Bronchial epithelial cell (primary cell): ENCODE measurements at regions not wholly inside any gene's neighbourhood (a gene's known extent, or its start where the extent isn't known, plus 50 kb on each side); places are given as distances from the start of the nearest gene placed in this dataset.
"Not testable (repeated sequence)": the region's sequence is repeated elsewhere in the genome, so short reads cannot be mapped to it uniquely, and the experiment has no call there.

Experiments used
- DNase-seq: peaks from one replicate; pipeline ENCODE4 v3.0.0-alpha.2; 2010; ENCODE audit warnings: low read depth
- FAIRE-seq: peaks from 2 replicates; lab custom pipeline; 2011; peaks lifted over from hg19 to GRCh38; lab: Jason Lieb, UNC
- H3K27me3 ChIP-seq: 2 replicates; pipeline ENCODE4 v1.5.1; 2011; ENCODE audit warnings: low read length; ENCODE audit not compliant: control insufficient read depth, insufficient read depth
- H3K36me3 ChIP-seq: 2 replicates; pipeline ENCODE4 v1.5.1; 2011; ENCODE audit warnings: low read length; ENCODE audit not compliant: control insufficient read depth, insufficient read depth
- H3K4me3 ChIP-seq: 2 replicates; pipeline ENCODE4 v1.5.1; 2011; ENCODE audit warnings: mild to moderate bottlenecking, low read depth, low read length, control low read depth
- CTCF ChIP-seq: IDR thresholded peaks from 2 replicates; pipeline ENCODE4 v1.5.1; 2011; ENCODE audit warnings: mild to moderate bottlenecking, moderate library complexity, low read length, control low read depth, inconsistent platforms; ENCODE audit not compliant: insufficient read depth, severe bottlenecking

GRCh38 chr5:174556756-174557155, 167.6 kb upstream of the MSX2 start:
- DNase-seq: no peak
- H3K27me3 ChIP-seq: no peaks in the 10 kb centered on the region
- no peak overlapping the region for H3K4me3 ChIP-seq
- no peak for FAIRE-seq
- H3K36me3 ChIP-seq: no peaks in the 10 kb centered on the region
- TF ChIP-seq CTCF: no peak

- no peak for DNase-seq
- FAIRE-seq: no peak
- H3K27me3 ChIP-seq: no peaks in the 10 kb centered on the region
- H3K4me3 ChIP-seq: no peak overlapping the region
- TF ChIP-seq CTCF: no peak
- H3K36me3 ChIP-seq: no peaks in the 10 kb centered on the region
Measured at GRCh38 chr5:174558190-174558589, 166.2 kb upstream of the MSX2 start.

- no peaks in the 10 kb centered on the region for H3K36me3 ChIP-seq
- no peak for FAIRE-seq
- H3K4me3 ChIP-seq: no peak overlapping the region
- no peaks in the 10 kb centered on the region for H3K27me3 ChIP-seq
- DNase-seq: peak; percentile 88
- TF ChIP-seq CTCF: no peak
Measured at GRCh38 chr5:174559141-174559540, 165.2 kb upstream of the MSX2 start.

GRCh38 chr5:174559566-174560090, 164.8 kb upstream of the MSX2 start:
- no peak for TF ChIP-seq CTCF
- FAIRE-seq (no peak), DNase-seq (no peak)
- Histone ChIP-seq H3K4me3 (no peak overlapping the region), H3K27me3 (no peaks in the 10 kb centered on the region), H3K36me3 (no peaks in the 10 kb centered on the region)

- FAIRE-seq: no peak
- Histone ChIP-seq H3K36me3 (no peaks in the 10 kb centered on the region), H3K4me3 (no peak overlapping the region), H3K27me3 (no peaks in the 10 kb centered on the region)
- DNase-seq: no peak
- no peak for TF ChIP-seq CTCF
Measured at GRCh38 chr5:174560861-174561260, 163.5 kb upstream of the MSX2 start.

- H3K4me3 ChIP-seq, H3K27me3 ChIP-seq, FAIRE-seq, H3K36me3 ChIP-seq: not testable (repeated sequence)
- DNase-seq: peak; percentile 19
Measured at GRCh38 chr5:174563040-174563439, 161.3 kb upstream of the MSX2 start.
